ENCODE measurements at regions not wholly inside any gene's neighbourhood (a gene's known extent, or its start where the extent isn't known, plus 50 kb on each side); places are given as distances from the start of the nearest gene placed in this dataset.

DNA sequence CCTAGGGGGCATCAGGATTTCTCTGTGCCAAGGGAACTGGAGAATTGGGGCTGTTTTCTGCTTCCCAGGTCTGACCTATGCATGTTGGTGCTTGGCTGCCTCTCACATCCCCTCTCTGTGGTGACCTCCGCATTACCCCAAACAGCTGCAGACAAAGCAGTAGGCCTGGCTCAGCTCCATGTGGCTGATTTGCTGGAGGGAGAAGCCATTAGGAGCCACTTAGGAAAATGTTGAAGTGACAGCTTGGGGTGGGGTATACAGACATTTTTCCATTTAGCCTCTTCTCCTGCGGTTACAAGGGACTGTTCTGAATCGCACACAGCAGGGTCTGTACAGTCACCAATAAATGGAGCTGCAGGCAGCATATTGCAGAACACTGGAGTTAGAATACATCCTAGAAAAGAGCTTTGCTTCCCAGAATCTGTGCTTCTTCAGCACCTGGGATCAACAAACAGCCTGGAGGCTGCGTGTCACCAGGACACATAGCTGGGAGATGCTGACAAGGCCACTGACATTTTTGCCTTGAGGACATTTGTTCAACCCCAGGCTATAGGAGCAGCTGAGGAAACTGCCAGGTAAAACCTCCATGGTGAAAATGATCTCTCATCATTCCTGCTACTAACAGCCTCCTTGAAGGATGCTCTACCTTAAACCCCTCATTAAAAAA lies 335.3 kb downstream of the DIRAS2 start:
- DNase-seq (ENCODE audit: low spot score), result no peak

DNA sequence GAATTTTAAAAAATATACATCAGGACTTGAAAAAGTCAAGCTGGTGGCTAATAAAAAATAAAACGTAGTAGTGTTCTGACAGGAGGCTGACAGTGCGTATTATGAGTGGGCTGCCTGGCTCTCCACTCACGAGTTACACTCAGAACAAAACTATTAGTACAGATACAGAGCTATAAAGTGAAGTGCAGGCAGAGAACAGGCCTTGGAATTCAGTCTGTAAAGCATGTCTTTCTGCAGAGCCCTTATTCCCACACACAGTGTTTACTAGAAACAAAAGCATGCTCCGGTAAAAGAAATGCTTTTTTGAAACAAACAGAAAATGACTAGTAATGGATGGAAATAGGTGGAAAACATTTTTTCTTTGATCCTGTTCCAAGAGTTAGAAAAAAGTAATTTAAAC lies 334.7 kb downstream of the DIRAS2 start:
- DNase-seq (ENCODE audit: low spot score), result no peak

DNA sequence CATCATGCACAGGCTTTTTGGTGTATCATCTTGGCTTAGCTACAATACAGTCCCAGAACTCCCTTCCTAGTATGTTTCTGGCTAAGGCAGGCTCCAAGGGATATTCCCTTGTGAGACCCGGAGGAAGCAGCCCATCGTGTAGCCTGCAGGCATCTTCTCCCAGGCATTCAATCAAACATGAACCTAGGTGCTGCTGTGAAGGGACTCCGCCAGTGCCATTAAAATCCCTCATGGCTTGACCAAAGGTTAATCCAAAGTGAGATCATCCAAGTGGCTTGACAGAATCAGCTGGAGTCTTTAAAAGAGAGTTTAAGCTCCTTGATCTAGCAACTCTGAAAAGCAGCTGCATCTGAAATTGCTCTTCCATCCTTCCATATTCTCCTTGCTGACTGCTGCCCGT lies 333.9 kb downstream of the DIRAS2 start:
- no peak for DNase-seq (ENCODE audit: low spot score)

DNA sequence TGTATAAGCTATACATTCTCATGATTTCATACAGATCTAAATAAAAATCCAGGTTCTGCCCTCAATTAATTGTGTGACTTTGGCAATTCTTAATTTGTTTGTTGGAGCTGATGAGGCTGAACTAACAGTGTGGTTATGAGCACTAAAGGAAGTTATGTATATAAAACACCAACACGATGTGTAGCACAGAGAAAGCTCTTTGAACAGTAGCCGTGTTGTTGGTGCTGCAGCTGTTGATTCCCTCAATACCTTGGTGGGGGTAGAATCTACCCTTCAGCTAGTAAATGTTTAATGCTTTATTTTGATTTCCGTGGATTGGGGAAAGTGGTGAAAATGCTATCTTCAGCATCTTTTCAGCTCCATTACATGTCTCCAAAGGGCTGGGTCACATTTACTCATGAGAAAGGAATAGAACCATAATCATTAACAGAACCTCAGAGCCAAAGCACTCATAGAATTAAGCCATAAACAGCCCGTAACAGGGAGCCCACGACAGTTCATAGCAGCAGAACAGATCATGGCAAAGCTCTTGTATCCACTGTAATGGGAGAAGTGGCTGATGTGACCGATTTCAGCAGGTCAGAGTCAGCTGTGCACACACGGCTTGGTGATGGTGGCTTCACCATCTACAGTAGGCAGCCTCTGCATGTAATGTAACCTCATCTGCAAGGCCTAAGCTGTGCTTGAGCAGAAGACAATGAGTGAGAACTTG lies 332.7 kb downstream of the DIRAS2 start:
- no peak for DNase-seq (ENCODE audit: low spot score)

DNA sequence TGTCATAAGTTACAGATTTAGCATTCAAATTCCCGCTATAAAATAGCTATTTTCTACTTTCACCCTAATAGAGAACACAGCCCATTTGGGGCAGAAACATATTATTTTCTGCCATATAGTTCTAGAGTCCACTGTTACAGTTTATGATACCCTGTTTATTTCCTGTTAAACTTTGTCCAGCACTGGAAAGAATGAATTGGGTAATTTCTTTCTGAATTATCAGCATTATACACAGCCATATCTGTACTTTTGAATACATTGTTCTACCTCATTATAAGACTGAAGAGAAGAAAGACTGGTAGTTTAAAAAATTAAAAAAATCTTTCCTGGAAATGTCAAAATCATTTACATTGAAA lies 332.1 kb downstream of the DIRAS2 start:
- DNase-seq (ENCODE audit: low spot score), result no peak

DNA sequence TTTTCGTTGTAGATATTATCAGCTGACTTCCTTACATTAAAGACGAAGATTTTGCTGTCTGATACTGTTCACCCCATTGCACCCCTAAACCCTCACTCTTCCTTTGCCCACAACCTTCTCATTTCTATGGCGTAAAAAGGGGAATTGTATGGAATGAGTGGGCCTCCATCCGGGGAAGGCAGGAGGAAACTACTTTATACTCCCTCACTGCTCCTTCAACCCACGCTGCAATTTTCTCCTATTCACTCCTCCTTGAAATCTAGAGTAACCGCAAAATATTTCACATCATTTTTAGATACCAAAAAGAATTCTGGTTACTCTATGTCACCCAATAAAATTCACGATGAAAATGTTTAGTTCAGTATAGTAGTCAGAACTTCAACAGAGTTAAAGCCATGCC lies 330.8 kb downstream of the DIRAS2 start:
- no peak for DNase-seq (ENCODE audit: low spot score)

DNA sequence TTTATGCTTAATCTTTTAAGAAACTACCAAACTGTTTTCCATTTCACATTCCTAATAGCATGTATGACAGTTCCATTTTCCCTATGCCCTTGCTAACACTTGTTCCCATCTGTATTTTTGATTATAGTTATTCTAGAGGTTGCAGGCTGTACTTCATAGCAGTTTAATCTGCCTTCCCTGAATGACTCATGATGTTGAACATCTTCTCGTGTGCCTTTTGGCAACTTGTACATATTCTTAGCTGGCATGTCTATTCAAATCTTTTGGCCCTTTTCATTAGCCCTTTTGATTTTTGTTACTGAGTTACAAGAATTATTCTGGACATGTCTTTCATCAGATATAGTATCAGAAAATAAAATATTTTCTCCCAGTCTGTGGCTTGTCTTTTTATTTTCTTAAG lies 320.3 kb downstream of the DIRAS2 start:
- no peak for DNase-seq (ENCODE audit: low spot score)

DNA sequence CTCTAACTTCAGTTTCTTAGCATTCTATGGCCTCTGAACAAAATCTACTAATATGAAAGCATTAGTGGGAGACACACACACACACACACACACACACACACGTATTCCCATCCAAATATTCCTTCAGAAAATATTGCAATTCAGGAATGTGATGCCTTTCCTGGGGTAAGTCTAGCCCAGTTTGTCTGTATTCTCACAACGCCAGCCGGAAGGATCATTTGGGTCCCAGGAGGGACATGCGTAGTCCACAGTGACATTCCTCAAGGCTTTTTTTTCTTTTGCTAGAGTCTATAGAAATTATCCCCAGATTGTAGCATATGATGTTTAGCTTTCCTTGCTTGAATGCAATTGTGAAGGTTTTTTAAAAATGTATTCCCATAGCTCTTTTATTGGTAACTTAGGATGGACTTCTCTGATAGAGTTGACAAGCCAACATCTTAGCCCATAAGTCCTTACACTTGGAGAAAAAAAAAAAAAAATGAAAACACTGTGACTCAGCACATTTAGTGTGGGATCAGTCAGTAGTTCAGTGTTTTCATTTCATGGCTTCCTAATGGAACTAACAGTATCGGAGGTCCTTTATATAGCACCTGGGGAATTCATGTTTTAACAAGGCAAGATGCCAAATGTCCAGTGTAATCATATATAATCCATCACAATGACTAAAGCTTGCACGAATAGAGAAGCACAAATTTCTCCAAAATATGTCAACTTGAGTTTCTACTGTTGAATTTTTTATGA lies 316.5 kb downstream of the DIRAS2 start:
- no peak for DNase-seq (ENCODE audit: low spot score)

DNA sequence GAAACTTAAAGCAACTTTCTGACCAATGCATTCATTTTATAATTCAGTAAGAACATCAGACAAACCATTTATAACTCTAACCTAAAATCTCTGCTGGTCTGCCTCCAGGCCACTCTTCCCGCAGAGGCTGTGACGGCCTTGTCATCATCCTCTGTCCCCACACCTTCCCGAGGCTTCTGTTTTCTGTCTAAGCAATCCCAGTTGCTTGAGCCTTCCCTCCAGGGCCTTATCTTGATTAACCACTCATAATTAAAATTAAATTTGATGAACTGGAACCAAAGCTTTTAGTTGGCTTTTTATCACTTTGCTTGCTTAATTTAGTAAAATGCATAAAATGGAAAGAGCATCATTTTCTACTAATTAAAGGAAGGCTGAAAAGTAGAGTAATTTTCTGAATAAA lies 312.4 kb downstream of the DIRAS2 start:
- DNase-seq (ENCODE audit: low spot score), result no peak

DNA sequence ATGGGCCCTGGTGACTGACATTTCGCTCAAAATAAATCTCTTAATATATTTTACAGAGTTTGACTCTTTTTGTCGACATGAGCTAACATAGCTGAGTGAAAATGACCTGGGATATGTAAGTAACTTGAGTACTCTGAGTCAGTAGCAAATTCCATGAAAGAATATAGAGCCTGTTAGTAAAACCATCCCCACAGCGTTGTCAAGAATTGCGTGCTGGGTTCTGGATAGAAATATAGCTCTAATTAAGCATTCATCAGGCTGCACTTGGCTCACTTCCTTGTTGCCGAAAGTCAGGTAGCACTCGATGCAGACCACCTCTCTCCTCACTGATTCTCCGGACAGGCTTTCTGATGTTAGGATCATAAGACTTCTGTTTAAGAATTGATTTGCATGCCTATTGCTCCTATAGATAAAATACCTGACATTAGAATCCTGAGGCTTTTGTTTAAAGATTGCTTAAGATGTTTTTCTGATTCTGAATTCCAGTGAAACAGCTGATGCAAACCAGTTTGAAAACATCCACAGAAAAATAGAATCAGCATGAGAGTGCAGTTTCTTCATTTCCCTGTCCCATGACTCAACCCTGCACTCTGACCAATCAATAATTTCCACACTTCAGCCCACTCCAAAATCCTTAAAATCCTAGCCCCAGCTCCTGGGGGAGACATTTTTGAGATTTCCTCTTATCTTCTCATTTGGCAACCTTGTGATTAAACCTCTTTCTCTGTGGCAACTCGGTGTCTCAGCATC lies 310.6 kb downstream of the DIRAS2 start:
- DNase-seq (ENCODE audit: low spot score), result peak; percentile 9

DNA sequence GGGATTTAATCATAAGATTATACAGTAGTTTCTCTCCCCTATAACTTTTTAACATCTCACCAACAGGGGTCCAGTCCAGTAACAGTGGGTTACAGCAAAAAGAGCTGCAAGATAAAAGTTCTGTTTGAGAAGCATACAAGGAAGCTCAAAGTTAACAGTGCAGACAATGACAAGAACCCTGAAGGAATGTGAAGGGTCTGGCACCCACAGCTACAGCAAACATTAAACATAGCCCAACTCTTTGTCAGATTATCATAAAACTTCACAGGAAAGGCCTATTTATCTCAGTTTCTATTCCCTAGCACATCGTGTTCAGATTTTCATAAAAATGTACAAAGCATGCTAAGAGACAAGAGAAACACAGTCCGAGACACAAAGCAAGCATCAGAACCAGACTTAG lies 309.4 kb downstream of the DIRAS2 start:
- DNase-seq (ENCODE audit: low spot score), result no peak

DNA sequence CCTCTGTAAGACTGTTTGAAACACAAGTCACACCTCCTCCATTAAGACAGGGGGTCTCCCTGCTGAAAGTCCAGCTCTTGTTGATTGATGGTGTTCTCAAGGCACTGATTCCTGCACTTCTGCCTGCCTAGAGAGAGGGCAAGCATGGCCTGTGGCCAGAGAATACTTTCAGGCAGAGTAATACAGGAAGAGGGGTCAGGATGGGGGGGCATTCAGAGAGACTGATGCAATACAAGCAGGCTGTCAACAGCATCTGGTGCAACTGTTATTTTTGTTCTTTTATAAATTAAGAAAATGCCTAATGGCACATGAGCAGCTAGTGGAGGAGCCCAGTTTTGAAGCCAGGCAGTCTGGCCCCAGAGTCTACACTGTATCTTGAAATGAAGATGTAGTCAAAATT lies 302.2 kb downstream of the DIRAS2 start:
- DNase-seq (ENCODE audit: low spot score), result no peak

DNA sequence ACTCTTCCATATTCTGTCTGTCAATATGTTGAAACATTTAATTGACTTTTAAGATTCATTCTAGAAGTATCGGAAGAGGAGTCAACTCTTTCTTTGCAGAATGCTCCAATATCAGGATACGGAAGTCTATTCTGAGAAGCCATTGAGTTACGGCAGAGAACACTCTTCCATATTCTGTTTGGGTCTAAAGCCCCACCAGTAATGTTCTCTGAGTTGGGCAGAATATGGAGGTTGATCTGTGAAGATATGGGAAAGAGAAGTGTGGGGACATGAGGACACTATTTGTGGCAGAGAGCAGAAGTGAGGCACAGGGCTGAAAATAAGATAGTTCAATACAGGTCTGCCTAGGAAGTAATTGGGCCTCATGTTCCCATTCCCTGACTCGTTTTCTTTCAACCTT lies 300.0 kb downstream of the DIRAS2 start:
- DNase-seq (ENCODE audit: low spot score), result no peak

DNA sequence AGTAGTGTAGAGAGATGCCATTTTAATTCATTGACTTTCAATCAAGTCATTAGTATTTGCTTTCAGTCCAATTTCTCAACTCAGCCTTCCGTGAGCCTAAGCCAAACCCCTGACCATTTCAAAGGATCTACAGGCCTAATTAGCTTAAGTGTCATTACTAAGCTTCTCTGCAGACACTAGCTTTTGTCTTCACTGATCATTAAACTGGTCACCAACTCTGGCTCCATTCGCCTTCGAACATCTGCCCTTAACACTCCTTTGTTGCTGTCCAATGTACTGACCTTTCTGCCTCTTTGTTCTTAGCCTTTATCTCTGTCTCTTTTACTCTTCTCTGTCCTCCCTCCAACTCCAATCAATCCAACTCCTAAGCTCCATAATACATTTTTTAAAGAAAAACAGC lies 299.3 kb downstream of the DIRAS2 start:
- no peak for DNase-seq (ENCODE audit: low spot score)

DNA sequence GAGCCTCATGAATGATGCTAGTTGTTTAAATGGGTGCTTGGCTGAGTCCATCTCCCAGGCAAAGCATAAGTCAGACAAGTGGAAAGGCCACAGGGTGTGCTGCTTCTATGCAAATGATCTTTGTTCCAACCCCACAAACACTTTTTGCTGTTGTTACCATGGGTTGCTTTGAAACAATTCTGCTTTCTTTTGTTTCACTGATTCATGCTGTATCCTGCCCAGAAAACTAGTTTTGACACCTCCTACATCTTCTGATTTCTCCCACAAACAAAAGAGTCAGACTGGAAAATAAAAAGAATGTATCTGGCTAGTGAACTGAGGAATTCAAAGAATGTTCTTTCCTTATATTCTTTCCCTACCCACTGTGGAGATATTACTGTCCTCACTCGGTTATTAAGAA lies 298.6 kb downstream of the DIRAS2 start:
- no peak for DNase-seq (ENCODE audit: low spot score)

DNA sequence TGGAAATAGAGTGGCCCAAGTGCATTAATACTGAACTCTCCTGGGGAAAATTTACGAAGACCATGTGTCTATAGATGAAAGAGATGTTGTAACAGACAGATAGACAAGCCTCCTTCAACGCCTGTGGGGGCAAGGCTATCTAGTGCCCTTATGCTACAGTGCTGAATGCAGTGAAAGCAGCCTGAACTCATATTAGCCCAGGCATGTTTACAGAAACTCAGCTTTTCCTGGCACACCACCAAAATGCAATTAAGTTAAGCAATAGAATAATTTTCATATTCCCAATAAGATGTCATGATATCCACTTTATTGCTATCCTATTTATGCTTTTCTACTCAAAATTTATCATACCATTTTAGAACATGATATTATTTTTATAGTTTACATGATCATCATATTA lies 277.0 kb downstream of the DIRAS2 start:
- no peak for DNase-seq (ENCODE audit: low spot score)

DNA sequence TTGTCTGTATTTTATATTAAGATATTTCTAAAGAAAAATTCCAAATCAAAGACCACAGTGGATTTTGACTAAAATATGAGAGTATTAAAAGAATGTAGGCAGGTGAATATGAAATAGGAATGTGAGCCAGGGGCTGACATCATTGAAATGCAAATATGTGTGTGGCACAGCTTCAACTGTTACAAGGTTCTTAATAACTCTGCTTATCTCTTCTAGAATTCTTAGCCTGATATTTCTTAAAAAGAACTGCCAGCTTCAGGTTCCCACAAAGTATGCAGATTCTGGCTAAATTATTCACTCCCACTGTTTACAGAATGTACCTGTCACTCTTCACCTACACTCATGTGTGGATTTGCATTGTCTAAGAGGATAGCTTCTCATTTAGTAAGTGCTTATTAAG lies 274.4 kb downstream of the DIRAS2 start:
- DNase-seq (ENCODE audit: low spot score), result no peak

DNA sequence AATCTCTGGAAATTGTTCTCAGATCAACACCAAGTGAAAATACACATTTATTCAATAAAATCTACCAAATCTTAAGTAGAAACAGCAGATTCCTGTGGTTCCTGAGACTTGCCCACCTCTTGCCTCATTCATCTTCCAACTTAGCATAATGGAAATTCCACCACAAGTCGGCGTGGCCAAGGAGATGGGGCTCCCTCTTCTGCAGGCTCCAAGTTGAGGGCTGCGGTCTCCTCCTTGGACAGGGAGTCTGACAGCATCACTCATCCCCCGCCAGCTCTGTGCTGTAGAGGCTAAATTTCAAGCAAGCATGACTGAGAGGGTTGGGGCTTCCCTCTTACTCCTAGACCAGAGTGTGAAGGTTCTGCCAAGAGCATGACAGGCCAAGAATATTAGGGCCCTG lies 273.7 kb downstream of the DIRAS2 start:
- no peak for DNase-seq (ENCODE audit: low spot score)

DNA sequence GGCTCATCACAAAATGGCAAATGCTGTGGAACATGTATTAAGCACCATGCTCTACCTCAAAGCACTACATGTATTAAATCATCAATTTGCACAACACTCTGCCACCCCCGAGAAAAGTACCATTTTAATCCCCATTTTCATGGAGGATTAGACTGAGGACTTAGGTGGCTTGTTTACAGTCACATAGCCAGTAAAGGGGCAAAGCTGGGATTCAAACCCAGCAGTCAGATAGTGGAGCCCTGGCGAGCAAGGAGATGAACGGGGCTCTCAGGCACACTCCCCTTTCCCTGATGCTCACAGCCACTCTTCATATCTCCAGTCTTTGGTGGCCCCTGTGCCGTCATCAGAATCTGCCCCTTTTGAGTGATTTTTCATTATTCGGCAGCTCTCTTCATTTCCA lies 262.9 kb downstream of the DIRAS2 start:
- DNase-seq (ENCODE audit: low spot score), result no peak

DNA sequence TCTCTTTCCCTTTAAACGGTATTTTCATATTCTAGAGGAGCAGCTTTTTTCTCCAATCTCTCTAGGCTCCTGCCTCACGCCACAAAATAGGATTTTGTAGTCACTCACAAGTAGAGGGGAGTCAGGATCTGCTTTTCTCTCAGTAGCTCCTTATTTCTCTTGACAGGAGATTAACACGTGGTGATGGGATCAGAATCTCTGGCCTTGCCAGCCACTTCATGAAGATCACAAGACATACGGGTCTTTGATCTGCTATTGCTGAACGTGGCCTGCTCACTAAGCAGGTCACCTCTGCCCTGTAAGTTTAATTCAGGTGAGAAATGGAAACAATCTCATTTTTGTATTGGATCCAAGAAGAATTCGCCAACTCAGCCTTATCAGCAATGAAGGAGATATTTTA lies 257.5 kb downstream of the DIRAS2 start:
- DNase-seq (ENCODE audit: low spot score), result no peak

DNA sequence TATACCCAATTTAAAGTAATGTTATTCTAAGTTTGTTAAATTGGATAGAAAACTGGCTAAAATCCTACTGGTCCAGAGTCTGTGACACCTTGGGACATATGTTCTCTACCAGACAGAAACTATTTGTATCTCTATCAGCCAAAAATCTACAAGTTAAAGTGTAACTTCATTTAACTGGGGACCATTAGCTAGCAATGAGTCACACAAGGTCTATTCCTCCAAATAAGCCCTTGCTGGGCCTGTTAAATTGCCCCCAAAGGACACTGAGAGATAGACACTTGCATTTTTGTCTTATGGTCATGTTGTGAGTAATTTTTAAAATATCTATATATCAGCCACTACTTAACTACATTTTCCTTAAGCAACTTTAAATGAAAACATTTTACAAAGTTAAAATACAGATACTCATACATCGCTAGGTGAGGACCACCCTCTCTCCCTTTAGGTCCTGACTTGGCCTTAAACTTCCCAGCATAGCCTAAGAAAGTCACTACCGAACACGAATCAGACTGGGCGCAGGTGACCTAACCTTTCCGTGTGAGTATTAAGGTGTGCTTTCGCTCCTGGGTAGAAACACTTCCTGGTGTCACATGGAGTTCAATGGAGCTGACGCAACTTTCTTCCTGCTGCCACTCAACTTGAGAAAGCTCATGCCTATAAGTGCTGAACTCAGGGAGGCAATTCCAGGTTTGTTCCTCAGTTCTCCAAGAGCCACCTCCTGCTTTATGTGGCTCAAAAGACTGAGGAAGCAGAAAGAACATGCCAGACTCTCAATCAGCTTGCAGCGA lies 249.1 kb downstream of the DIRAS2 start:
- DNase-seq (ENCODE audit: low spot score), result peak; percentile 55

DNA sequence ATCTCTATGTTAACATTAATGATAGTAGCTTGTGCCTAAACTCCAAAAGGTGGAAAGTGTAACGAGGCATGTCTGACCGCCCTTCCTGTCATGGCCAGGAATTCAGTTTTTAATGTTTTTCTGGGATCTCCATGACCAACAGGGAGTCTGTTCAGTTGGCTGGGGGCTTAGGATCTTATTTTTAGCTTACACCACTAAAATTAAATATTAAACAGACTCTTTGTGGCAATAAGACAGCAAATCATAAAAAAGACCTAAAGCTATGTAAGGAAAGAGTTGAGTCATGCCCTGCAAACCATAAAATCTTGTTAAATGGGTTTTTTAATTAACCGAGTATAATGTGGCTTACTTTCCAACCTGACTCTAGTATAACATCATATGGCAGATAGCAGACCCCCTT lies 247.8 kb downstream of the DIRAS2 start:
- DNase-seq (ENCODE audit: low spot score), result peak; percentile 31

Measured in LoVo (cell line).